AG09319 (cell line): ENCODE measurements at regions not wholly inside any gene's neighbourhood (a gene's known extent, or its start where the extent isn't known, plus 50 kb on each side); places are given as distances from the start of the nearest gene placed in this dataset.

ENCODE experiments used
- DNase-seq: peaks from one replicate; pipeline ENCODE4 v3.0.0-alpha.2; 2010; ENCODE audit warnings: low read depth; ENCODE audit errors: extremely low read depth
- CTCF ChIP-seq: IDR thresholded peaks from 2 replicates; pipeline ENCODE4 v1.5.1; 2011; ENCODE audit warnings: low read depth, mild to moderate bottlenecking, inconsistent platforms, low read length, moderate library complexity

GRCh38 chr16:62549875-62550274 lies 513.6 kb upstream of the CDH8 start:
- TF ChIP-seq CTCF, result no peak
- no peak for DNase-seq

- DNase-seq, result no peak
- TF ChIP-seq CTCF, result no peak
Measured at GRCh38 chr16:62548095-62548494, 511.9 kb upstream of the CDH8 start.

- no peak for TF ChIP-seq CTCF
- DNase-seq, result no peak
Measured at GRCh38 chr16:62546701-62547100, 510.5 kb upstream of the CDH8 start.

- TF ChIP-seq CTCF, result no peak
- no peak for DNase-seq
Measured at GRCh38 chr16:62545039-62545438, 508.8 kb upstream of the CDH8 start.

- TF ChIP-seq CTCF, result no peak
- no peak for DNase-seq
Measured at GRCh38 chr16:62543516-62543915, 507.3 kb upstream of the CDH8 start.

- no peak for TF ChIP-seq CTCF
- no peak for DNase-seq
Measured at GRCh38 chr16:62539657-62540056, 503.4 kb upstream of the CDH8 start.

- no peak for DNase-seq
- TF ChIP-seq CTCF, result no peak
Measured at GRCh38 chr16:62530426-62530825, 494.2 kb upstream of the CDH8 start.
